GM04503 (cell line): ENCODE measurements at regions not wholly inside any gene's neighbourhood (a gene's known extent, or its start where the extent isn't known, plus 50 kb on each side); places are given as distances from the start of the nearest gene placed in this dataset.
"Not testable (repeated sequence)": the region's sequence is repeated elsewhere in the genome, so short reads cannot be mapped to it uniquely, and the experiment has no call there.

Experiments used
- DNase-seq: peaks from one replicate; pipeline ENCODE4 v3.0.0-alpha.2; 2012; ENCODE audit warnings: low read depth

DNA sequence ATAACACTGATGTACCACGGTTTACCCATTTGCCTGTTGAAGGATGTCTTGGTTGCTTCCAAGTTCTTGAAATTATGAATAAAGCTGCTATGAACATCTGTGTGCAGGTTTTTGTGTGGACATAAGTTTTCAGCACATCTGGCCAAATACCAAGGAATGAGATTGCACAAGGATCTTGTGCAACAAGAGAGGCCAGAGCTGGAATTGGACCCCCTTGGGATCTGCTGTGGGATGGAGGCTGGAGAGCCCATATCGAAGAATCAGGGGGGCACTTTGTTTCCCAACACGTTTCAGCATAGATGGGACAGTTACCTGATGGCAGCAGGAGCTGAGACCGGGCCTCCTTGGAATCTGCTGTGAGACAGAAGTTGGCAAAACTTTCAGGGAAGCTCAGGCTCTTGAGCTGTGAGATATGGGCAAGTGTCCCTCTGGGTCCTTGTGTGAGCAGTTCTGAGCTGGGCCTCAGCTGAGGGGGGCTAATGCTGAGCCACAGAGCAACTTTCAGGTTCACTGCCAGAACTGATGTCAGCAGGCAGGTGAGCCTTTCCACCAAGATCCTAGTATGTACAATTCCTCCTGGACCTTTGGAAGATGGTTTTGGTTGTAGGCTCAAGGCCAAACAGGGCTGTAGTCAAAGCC is 115.2 kb upstream of the RAB18 start:
- peak; percentile 14 for DNase-seq

GRCh38 chr10:27383595-27384542 is 120.2 kb upstream of the RAB18 start:
- no peak for DNase-seq

- DNase-seq: no peak
These were observed 121.9 kb upstream of the RAB18 start for GRCh38 chr10:27382176-27382575.

- DNase-seq: no peak
These were observed 123.2 kb upstream of the RAB18 start for GRCh38 chr10:27380929-27381358.

DNA sequence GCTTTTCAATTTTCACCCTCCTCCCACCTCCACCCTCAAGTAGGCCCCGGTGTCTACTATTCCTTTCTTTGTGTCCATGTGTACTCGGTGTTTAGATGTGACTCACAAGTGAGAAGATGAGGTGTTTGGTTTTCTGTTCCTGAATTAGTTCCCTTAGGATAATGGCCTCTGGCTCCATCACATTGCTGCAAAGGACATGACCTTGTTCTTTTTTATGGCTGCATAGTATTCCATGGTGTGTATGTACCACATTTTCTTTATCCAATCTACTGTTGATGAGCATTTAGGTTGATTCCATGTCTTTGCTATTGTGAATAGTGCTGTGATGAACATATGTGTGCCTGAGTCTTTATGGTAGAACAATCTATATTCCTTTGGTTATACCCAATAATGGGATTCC is 125.1 kb upstream of the RAB18 start:
- not testable (repeated sequence) for DNase-seq

- DNase-seq: no peak
These were observed 130.4 kb upstream of the RAB18 start for GRCh38 chr10:27373566-27374160.

DNA sequence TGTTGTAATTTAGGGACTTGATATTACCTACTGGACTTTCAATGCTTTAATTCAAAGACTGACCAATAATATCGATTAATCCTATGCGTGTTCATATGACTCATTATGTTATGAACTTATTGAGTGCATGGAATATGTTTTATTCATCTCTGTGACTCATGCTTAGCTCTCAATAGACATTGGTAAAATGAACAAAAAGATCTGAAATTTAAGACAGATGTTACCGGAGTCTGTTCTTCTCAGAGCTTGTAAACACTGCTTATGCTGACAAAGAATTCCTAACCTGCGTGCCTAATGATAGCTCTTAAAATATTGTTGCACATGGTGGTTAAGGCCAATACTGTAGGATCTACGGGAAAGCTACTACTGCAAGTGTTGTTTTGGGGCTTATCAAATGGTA is 131.5 kb upstream of the ACBD5 start:
- no peak for DNase-seq

- not testable (repeated sequence) for DNase-seq
These were observed 130.8 kb upstream of the ACBD5 start for GRCh38 chr10:27371375-27371774.

- no peak for DNase-seq
These were observed 129.3 kb upstream of the ACBD5 start for GRCh38 chr10:27369880-27370279.

DNA sequence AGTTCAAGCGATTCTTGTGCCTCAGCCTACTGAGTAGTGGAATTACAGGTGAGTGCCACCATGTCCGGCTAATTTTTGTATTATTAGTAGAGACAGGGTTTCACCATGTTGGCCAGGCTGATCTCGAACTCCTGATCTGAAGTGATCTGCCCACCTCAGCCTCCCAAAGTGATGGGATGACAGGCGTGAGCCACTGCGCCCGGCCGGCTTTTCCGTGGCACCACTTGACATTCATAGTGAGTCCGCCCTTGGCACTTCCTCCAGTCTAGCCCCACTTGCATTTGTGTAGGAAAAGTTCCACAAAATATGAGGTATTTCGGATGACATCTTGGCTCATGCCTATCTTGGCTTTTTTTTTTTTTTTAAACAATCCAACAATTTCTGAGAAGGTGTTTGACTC is 128.1 kb upstream of the ACBD5 start:
- no peak for DNase-seq

DNA sequence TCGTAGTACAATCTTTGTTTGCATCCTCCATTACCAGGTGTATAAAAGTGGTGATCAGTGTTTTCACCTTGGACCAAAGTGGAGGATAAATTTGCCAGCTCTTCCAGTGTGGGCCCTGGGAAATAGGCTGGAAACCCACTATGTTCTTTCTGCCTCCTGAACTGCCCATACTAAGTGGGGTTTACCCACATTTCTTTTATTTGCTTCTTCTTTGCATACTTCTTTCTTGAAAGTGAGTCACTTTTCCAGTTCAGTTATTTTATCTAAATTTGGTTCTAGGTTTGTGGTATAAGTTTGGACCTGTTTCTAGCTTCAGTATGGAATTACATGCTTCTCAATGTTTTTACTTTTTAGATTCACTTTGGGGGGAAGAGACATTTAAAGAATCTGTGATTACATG is 126.2 kb upstream of the ACBD5 start:
- DNase-seq: no peak

- no peak for DNase-seq
These were observed 123.4 kb upstream of the ACBD5 start for GRCh38 chr10:27364028-27364427.

DNA sequence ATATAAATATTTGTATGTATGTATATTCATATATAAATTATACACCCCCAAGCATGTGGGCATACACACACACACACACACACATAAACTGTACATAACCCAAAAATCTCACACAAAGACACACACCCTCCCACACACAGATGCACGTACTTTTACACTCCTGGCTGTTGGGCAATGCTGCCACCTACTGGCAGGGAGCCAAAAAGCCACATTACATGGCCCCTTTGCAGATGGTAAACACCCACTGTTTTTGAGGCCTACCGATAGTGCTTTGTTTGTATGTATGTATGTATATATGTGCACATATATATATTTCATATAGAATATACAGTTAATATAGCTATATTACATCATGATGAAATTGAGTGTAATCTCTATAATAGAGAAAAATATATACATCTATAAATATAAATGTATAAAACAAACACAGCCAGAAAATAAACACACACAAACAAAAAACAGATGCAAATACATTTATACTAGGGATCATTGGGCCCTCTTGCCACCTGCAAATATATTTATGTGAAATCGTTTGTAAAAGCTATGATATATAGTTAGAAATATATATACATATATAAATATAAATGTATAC is 120.1 kb upstream of the ACBD5 start:
- DNase-seq: no peak

DNA sequence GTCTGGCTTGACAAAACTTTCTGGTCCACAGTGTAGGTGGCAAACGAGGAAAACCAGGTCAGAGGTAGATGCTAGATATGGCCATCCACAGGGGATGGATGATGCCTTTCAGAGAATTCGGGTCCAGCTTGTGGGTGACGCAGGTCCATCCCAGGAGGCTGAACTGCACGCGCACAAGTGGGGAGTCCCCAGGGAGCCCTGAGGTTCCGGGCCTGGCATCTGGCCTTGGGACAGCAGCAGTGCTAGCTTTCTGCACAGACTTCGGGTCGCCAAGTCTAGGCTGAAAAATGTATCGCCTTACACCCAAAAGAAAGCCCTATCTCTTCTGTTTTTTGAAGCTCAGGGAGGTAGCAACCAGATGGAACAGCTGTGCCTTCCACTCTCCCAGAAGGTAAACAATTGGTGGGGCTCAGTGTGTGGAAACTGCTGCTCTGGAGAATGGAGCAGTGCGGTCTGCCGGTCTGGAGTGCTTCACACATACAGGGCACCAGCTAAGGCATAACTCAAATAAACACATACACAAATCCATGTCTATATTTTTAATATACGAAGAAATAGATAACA is 119.3 kb upstream of the ACBD5 start:
- DNase-seq: no peak

DNA sequence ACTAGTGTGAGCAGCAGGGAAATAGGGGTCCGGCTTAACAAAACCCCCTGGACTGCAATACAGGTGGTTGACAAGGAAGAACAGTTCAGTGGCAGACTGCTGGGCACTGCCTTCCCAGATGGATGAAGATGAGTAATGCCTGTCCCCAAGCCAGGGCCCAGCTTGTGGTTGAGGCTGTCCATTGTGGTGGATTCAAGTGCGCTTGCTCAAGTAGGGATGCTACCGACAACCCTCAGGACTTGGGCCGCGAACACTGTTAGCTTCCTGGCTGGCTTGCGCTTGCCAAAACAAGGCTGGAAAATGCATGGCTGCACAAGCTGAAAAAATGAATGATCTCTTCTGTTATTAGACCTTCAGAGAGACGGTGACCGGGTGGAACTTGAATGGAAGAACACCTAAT is 116.1 kb upstream of the ACBD5 start:
- no peak for DNase-seq

- DNase-seq: no peak
These were observed 115.4 kb upstream of the ACBD5 start for GRCh38 chr10:27355918-27356573.

GRCh38 chr10:27354643-27355270 is 114.2 kb upstream of the ACBD5 start:
- DNase-seq: not testable (repeated sequence)

DNA sequence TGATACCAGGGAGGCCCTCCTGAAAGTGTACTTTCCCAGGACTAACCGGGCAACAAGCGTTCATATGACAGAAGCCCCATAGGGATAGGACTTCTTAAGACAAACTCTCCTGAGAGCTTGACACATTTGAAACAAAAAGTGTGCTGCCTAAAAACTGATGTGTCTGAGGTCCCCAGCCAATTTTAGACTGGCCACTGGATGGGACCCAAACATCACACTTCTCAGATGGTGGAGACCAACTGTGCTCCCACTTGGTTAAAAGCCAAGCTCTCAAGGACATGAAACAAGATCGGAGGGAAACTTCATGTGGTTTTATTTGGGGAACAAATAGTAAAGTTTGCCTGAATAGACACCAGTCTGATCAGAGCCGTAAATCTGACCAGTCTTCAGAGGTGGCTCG is 113.5 kb upstream of the ACBD5 start:
- not testable (repeated sequence) for DNase-seq

DNA sequence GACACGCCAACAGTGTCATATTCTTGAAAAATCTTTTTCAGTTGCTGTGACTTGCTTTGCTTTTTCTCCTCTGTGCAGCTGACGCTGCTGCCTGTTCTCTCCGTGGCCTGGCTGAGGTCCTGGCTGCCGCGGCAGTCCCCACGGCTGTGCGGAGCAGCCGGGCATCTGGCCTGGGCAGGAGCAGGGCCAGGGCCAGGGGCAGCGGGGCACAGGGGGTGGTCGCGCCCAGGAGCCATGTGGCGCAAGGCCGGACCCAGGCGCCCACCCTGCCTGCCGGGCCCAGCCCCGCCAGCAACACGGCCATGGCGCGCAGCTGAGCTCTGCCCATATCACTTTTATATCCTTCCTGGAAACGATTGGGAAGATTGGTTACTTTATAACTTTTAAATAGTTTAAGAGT is 109.4 kb upstream of the ACBD5 start:
- DNase-seq: no peak

- not testable (repeated sequence) for DNase-seq
These were observed 107.2 kb upstream of the ACBD5 start for GRCh38 chr10:27347827-27348207.

GRCh38 chr10:27345455-27345920 is 104.9 kb upstream of the ACBD5 start:
- no peak for DNase-seq
